SK-N-SH (cell line): ENCODE measurements at regions not wholly inside any gene's neighbourhood (a gene's known extent, or its start where the extent isn't known, plus 50 kb on each side); places are given as distances from the start of the nearest gene placed in this dataset.

Experiments
- CTCF ChIP-seq: fragments of 200-600 bp; sonication (generic); IDR thresholded peaks from 2 replicates; pipeline ENCODE4 v1.6.1; 2017; ENCODE audit warnings: antibody characterized with exemption, mild to moderate bottlenecking, moderate library complexity
- MXI1 ChIP-seq: IDR thresholded peaks from 2 replicates; pipeline ENCODE4 v1.6.1; 2012; ENCODE audit warnings: mild to moderate bottlenecking, low read depth, low read length, improper control_type of control experiment
- NRF1 ChIP-seq: IDR thresholded peaks from 2 replicates; pipeline ENCODE4 v1.6.1; 2012; ENCODE audit warnings: low read depth, mild to moderate bottlenecking, low read length
- POLR2AphosphoS5 ChIP-seq: IDR thresholded peaks from 2 replicates; pipeline ENCODE4 v1.6.1; 2012; ENCODE audit warnings: low read depth, low read length
- TF ChIP-seq, protein P1 (sequence below): IDR thresholded peaks from 2 replicates; pipeline ENCODE4 v1.6.1; 2012; ENCODE audit warnings: mild to moderate bottlenecking, low read depth, low read length, moderate library complexity

DNA sequence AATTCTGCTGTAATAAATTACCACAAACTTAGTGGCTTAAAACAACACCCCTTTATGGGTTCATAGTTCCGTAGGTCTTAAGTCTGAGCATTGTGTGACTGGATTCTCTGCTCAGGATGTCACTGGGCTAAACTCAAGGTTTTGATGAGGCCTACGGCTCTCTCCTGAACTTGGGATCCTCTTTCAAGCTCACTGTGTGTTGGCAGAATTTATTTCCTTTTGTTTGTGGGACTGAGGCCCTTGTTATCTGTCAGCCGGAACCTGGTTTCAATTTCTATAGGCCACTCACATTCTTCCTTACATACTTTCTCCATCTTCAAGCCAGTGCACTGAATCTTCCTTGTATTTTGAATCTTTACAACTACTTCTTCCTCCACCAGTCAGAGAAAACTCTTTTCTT, 290.2 kb downstream of the AKAIN1 start:
- TF ChIP-seq MXI1 = no peak
- no peak for TF ChIP-seq CTCF
- TF ChIP-seq POLR2AphosphoS5 = no peak
- no peak for TF ChIP-seq NRF1
- TF ChIP-seq, protein P1, sequence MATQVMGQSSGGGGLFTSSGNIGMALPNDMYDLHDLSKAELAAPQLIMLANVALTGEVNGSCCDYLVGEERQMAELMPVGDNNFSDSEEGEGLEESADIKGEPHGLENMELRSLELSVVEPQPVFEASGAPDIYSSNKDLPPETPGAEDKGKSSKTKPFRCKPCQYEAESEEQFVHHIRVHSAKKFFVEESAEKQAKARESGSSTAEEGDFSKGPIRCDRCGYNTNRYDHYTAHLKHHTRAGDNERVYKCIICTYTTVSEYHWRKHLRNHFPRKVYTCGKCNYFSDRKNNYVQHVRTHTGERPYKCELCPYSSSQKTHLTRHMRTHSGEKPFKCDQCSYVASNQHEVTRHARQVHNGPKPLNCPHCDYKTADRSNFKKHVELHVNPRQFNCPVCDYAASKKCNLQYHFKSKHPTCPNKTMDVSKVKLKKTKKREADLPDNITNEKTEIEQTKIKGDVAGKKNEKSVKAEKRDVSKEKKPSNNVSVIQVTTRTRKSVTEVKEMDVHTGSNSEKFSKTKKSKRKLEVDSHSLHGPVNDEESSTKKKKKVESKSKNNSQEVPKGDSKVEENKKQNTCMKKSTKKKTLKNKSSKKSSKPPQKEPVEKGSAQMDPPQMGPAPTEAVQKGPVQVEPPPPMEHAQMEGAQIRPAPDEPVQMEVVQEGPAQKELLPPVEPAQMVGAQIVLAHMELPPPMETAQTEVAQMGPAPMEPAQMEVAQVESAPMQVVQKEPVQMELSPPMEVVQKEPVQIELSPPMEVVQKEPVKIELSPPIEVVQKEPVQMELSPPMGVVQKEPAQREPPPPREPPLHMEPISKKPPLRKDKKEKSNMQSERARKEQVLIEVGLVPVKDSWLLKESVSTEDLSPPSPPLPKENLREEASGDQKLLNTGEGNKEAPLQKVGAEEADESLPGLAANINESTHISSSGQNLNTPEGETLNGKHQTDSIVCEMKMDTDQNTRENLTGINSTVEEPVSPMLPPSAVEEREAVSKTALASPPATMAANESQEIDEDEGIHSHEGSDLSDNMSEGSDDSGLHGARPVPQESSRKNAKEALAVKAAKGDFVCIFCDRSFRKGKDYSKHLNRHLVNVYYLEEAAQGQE = no peak
